CD4-positive, alpha-beta T cell (primary cell): ENCODE measurements at regions not wholly inside any gene's neighbourhood (a gene's known extent, or its start where the extent isn't known, plus 50 kb on each side); places are given as distances from the start of the nearest gene placed in this dataset.

Source experiments
- ATAC-seq: fragments of 200-7000 bp; cut with Tn5 transposase; one replicate; pipeline ENCODE4 v1.10.0; 2022; ENCODE audit warnings: mild to moderate bottlenecking; ENCODE audit not compliant: poor library complexity
- CTCF ChIA-PET: fragments of 350-600 bp; sonication (Branson Sonifier 250); formaldehyde crosslinking; loops from one replicate; lab custom pipeline; 2021; ENCODE audit warnings: antibody characterized with exemption, inconsistent platforms; lab: Charles Lee
- POLR2A ChIA-PET: fragments of 350-600 bp; sonication (Branson Sonifier 250); formaldehyde crosslinking; loops from one replicate; lab custom pipeline; 2021; ENCODE audit warnings: antibody characterized with exemption, inconsistent platforms; lab: Charles Lee
- DNase-seq, 14 experiments: peaks; one replicate each; pipeline ENCODE4 v3.0.0-alpha.2; 2013 to 2020; ENCODE audit warnings: mixed read lengths in 2 of 14
- H3K27ac ChIP-seq, 2 donors: one replicate each; pipeline versions ENCODE4 v1.5.1 to v1.7.0; 2013; ENCODE audit warnings: low read length in 2 of 2, low read depth in 1 of 2, mild to moderate bottlenecking in 1 of 2
- H3K27me3 ChIP-seq, 2 experiments: 1 replicate in 1 of 2; 2 replicates in 1 of 2; pipeline versions ENCODE4 v1.6.1 to v1.7.0; 2013; ENCODE audit warnings: low read length in 2 of 2, control low read depth in 1 of 2, mild to moderate bottlenecking in 1 of 2, moderate library complexity in 1 of 2; ENCODE audit not compliant: insufficient read depth in 2 of 2, control insufficient read depth in 1 of 2
- H3K36me3 ChIP-seq: one replicate; pipeline ENCODE4 v1.6.1; 2013; ENCODE audit warnings: low read length, control low read depth; ENCODE audit not compliant: insufficient read depth
- H3K4me1 ChIP-seq: one replicate; pipeline ENCODE4 v1.6.1; 2013; ENCODE audit warnings: low read length, control low read depth; ENCODE audit not compliant: insufficient read depth
- H3K4me3 ChIP-seq: one replicate; pipeline ENCODE4 v1.5.1; 2013; ENCODE audit warnings: mild to moderate bottlenecking, low read length, moderate library complexity
- H3K9me3 ChIP-seq, 2 experiments: 1 replicate in 1 of 2; 2 replicates in 1 of 2; pipeline versions ENCODE4 v1.6.1 to v1.7.0; 2013; ENCODE audit warnings: low read length in 2 of 2, mild to moderate bottlenecking in 2 of 2, control low read depth in 1 of 2, moderate library complexity in 1 of 2; ENCODE audit not compliant: control insufficient read depth in 1 of 2, insufficient read depth in 1 of 2
- H3K27ac Mint-ChIP-seq: one replicate; pipeline ENCODE4 v1.8.0; 2020; ENCODE audit warnings: mixed read lengths
- H3K27me3 Mint-ChIP-seq: one replicate; pipeline ENCODE4 v1.8.0; 2021; ENCODE audit warnings: mixed read lengths
- H3K36me3 Mint-ChIP-seq: one replicate; pipeline ENCODE4 v1.8.0; 2021; ENCODE audit warnings: low read depth, mixed read lengths
- H3K4me1 Mint-ChIP-seq: one replicate; pipeline ENCODE4 v1.8.0; 2021; ENCODE audit warnings: low read depth, mixed read lengths
- H3K4me3 Mint-ChIP-seq: one replicate; pipeline ENCODE4 v1.8.0; 2020; ENCODE audit warnings: mild to moderate bottlenecking, mixed read lengths
- H3K9me3 Mint-ChIP-seq: one replicate; pipeline ENCODE4 v1.8.0; 2020; ENCODE audit warnings: mixed read lengths
- intact Hi-C, 2 experiments: fragments of 100-400 bp; cut with DNase I in 1 of 2; cut with micrococcal nuclease in 1 of 2; formaldehyde crosslinking; loops; one replicate each; pipeline versions ENCODE4 v1.15.1 to v1.9.0; 2023 to 2025; cut with DNase I, micrococcal nuclease
- TF ChIP-seq, protein P1 (sequence below): fragments of 200-600 bp; IDR thresholded peaks from one replicate; pipeline ENCODE4 v1.8.0; 2022; ENCODE audit warnings: antibody characterized with exemption, mild to moderate bottlenecking

DNA sequence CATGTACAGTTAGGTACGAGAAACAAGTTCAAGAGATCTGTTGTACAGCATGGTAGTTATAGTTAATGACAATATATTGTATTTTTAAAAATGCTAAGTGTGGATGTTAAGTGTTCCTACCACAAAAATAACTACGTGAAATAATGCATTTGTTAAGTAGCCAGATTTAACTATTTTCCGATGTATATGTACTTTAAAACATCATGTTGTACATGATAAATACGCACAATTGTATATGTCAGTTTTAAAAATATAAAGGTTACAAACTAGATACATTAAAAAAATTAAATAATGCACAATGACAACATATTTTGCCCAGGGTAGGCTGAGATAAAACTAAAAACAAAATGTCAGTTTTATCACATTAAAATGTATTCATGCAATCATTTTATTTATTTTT, 285.1 kb upstream of the DCN start:
- no peaks in the 10 kb centered on the region for H3K9me3 ChIP-seq
- Mint-ChIP-seq H3K27me3 (no peaks in the 10 kb centered on the region), H3K4me3 (no peak overlapping the region), H3K36me3 (no peaks in the 10 kb centered on the region), H3K9me3 (peaks cover 3% of the 10 kb centered on the region), H3K4me1 (no peaks in the 10 kb centered on the region), H3K27ac (no peak overlapping the region)
- no peaks in the 10 kb centered on the region for H3K27me3 ChIP-seq
- DNase-seq (no peak), ATAC-seq (no peak)
- no peaks in the 10 kb centered on the region for H3K36me3 ChIP-seq
- H3K27ac ChIP-seq, result no peak overlapping the region
- intact Hi-C loops, result no loop called here
- H3K4me3 ChIP-seq, result no peak overlapping the region
- TF ChIP-seq, protein P1, sequence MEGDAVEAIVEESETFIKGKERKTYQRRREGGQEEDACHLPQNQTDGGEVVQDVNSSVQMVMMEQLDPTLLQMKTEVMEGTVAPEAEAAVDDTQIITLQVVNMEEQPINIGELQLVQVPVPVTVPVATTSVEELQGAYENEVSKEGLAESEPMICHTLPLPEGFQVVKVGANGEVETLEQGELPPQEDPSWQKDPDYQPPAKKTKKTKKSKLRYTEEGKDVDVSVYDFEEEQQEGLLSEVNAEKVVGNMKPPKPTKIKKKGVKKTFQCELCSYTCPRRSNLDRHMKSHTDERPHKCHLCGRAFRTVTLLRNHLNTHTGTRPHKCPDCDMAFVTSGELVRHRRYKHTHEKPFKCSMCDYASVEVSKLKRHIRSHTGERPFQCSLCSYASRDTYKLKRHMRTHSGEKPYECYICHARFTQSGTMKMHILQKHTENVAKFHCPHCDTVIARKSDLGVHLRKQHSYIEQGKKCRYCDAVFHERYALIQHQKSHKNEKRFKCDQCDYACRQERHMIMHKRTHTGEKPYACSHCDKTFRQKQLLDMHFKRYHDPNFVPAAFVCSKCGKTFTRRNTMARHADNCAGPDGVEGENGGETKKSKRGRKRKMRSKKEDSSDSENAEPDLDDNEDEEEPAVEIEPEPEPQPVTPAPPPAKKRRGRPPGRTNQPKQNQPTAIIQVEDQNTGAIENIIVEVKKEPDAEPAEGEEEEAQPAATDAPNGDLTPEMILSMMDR, result no peak
- H3K4me1 ChIP-seq, result no peaks in the 10 kb centered on the region
- CTCF ChIA-PET, result no interaction called here
- POLR2A ChIA-PET, result no interaction called here

DNA sequence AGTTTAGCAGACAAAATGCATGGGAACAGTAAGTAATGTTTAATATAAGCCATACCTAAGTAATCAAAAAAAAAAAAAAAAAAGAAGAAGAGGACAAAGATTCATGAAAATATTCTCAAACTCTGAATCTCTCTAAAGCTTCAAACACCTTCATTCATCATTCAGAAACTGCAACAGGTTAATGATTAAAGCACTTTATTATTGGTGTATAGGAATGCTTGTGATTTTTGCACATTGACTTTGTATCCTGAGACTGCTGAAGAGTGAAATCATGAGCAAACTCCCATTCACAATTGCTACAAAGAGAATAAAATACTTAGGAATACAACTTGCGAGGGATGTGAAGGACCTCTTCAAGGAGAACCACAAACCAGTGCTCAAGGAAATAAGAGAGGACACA, 278.4 kb upstream of the DCN start:
- intact Hi-C loops, result no loop called here
- TF ChIP-seq, protein P1, result no peak
- Histone ChIP-seq H3K9me3 (no peaks in the 10 kb centered on the region), H3K4me3 (no peak overlapping the region), H3K27me3 (peaks cover 0 to 3% of the 10 kb centered on the region in 2 experiments), H3K27ac (no peak overlapping the region), H3K36me3 (no peaks in the 10 kb centered on the region), H3K4me1 (no peaks in the 10 kb centered on the region)
- ChIA-PET CTCF (no interaction called here), POLR2A (no interaction called here)
- Mint-ChIP-seq H3K4me3 (no peak overlapping the region), H3K27ac (no peak overlapping the region), H3K27me3 (peaks cover 20% of the 10 kb centered on the region), H3K36me3 (no peaks in the 10 kb centered on the region), H3K9me3 (peaks cover 5% of the 10 kb centered on the region), H3K4me1 (no peaks in the 10 kb centered on the region)
- ATAC-seq (no peak), DNase-seq (no peak)

DNA sequence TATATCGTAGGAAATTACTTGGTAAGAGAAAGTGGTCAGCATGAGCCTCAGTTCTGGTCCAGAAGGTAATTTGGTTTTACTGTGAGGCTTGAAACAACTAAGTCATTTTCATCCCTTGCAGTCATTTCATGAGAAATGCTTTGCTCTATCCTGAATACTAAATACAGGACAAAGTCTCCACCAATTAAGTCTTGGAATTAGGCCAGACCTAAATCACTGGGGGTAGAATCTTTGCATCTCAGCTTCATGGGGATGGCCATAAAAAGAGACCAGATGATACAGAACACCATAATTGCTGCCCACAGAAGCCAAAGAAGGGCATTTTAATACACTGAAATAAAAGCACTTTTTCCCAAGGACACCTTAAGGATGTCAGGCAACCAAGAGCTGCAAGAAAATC, 277.9 kb upstream of the DCN start:
- intact Hi-C loops, result no loop called here
- CTCF ChIA-PET, result no interaction called here
- POLR2A ChIA-PET, result no interaction called here

More for the DNA sequence above, 277.9 kb upstream of the DCN start:
- H3K36me3 Mint-ChIP-seq, result no peaks in the 10 kb centered on the region
- Histone ChIP-seq H3K4me1 (no peaks in the 10 kb centered on the region), H3K27me3 (peaks cover 0 to 3% of the 10 kb centered on the region in 2 experiments), H3K4me3 (no peak overlapping the region), H3K36me3 (no peaks in the 10 kb centered on the region), H3K9me3 (no peaks in the 10 kb centered on the region), H3K27ac (no peak overlapping the region)
- H3K27ac Mint-ChIP-seq, result no peak overlapping the region
- H3K4me3 Mint-ChIP-seq, result no peak overlapping the region
- H3K27me3 Mint-ChIP-seq, result peaks cover 21% of the 10 kb centered on the region
- TF ChIP-seq, protein P1, result no peak
- peaks cover 3% of the 10 kb centered on the region for H3K9me3 Mint-ChIP-seq
- DNase-seq (no peak), ATAC-seq (no peak)
- no peaks in the 10 kb centered on the region for H3K4me1 Mint-ChIP-seq
